ENCODE measurements at regions not wholly inside any gene's neighbourhood (a gene's known extent, or its start where the extent isn't known, plus 50 kb on each side); places are given as distances from the start of the nearest gene placed in this dataset.

DNA sequence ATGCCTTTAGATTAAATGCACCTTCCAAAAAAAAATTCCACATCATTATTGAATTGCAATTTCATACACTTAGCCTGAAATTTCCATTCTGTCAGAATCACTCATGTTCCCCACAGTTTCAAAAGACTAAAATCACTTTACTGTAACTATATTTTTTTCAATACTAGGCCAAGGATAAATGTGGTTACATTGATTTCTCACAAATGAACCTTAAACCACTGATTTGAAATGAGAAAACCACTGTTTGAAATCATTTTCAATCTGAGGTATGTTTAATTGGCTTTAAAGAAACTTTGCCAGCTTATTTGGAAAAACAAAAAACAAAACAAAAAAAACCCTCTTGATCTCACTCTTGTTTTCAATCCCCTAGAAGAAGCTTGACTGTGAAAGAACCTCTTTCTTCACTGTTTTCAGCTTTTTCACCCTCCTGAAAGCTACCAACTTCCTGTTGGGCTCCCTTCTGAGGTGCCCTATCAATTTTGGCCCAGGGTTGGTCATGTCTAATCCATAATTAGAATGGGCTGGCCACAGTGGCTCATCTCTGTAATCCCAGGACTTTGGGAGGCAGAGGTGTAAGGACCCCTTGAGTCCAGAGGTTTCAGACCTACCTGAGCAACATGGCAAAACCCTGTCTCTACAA is 242.5 kb downstream of the ADGRG6 start:
- no peaks in the 10 kb centered on the region for H4K20me1 ChIP-seq (ENCODE audit: control insufficient read depth, insufficient read depth)
- RAD21 ChIA-PET (ENCODE audit: unreplicated experiment) = no interaction called here
- H3K4me3 ChIP-seq = no peak overlapping the region
- no TSS peak for BruUV-seq (replicated peaks)
- SMC1A ChIA-PET (ENCODE audit: uncharacterized antibody, unreplicated experiment) = no interaction called here
- no peaks in the 10 kb centered on the region for H3K79me2 ChIP-seq (ENCODE audit: control insufficient read depth, insufficient read depth, low read length)
- POLR2A ChIA-PET = no interaction called here
- no peaks in the 10 kb centered on the region for H3K9me3 ChIP-seq (replicated peaks; ENCODE audit: control insufficient read depth, insufficient read depth, low read length)
- intact Hi-C loops (cut with micrococcal nuclease; ENCODE audit: unreplicated experiment) (no loop called here), in situ Hi-C loops (cut with MboI) (no loop called here)
- CTCF ChIA-PET = interaction anchor here (0.7 kb wide), 1 partner anchor 24 kb away, joined by 3 read pairs; no protein-coding TSS in a partner anchor
- TF ChIP-seq, protein P1, sequence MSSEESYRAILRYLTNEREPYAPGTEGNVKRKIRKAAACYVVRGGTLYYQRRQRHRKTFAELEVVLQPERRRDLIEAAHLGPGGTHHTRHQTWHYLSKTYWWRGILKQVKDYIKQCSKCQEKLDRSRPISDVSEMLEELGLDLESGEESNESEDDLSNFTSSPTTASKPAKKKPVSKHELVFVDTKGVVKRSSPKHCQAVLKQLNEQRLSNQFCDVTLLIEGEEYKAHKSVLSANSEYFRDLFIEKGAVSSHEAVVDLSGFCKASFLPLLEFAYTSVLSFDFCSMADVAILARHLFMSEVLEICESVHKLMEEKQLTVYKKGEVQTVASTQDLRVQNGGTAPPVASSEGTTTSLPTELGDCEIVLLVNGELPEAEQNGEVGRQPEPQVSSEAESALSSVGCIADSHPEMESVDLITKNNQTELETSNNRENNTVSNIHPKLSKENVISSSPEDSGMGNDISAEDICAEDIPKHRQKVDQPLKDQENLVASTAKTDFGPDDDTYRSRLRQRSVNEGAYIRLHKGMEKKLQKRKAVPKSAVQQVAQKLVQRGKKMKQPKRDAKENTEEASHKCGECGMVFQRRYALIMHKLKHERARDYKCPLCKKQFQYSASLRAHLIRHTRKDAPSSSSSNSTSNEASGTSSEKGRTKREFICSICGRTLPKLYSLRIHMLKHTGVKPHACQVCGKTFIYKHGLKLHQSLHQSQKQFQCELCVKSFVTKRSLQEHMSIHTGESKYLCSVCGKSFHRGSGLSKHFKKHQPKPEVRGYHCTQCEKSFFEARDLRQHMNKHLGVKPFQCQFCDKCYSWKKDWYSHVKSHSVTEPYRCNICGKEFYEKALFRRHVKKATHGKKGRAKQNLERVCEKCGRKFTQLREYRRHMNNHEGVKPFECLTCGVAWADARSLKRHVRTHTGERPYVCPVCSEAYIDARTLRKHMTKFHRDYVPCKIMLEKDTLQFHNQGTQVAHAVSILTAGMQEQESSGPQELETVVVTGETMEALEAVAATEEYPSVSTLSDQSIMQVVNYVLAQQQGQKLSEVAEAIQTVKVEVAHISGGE (CRISPR knock-in tag; IDR thresholded peaks at IDR 0.05) = no peak
- no peak for TF ChIP-seq MEF2B (IDR thresholded peaks at IDR 0.05; ENCODE audit: partially characterized antibody, poor library complexity, severe bottlenecking)
- no peak for TF ChIP-seq CBFB (IDR thresholded peaks at IDR 0.05; ENCODE audit: low read depth)
- no peak for TF ChIP-seq SMARCA5 (IDR thresholded peaks at IDR 0.05)
- no peak for TF ChIP-seq EGR1 (IDR thresholded peaks at IDR 0.05; ENCODE audit: borderline replicate concordance in 1 of 2, low read depth in 2 of 2, low read length in 2 of 2)
- no peak overlapping the region for H3K4me2 ChIP-seq (ENCODE audit: control insufficient read depth, insufficient read depth)
- ATAC-seq (no peak; the same call in 2 of the 3 replicates), FAIRE-seq (no peak), DNase-seq (ENCODE audit: low read depth, low spot score) (no peak)
- no peaks in the 10 kb centered on the region for H3K4me1 ChIP-seq (ENCODE audit: control insufficient read depth, insufficient read depth, low read length)
- no peak overlapping the region for H3K9ac ChIP-seq (ENCODE audit: control insufficient read depth, insufficient read depth, low read length)
- no peak overlapping the region for H3K27ac ChIP-seq (ENCODE audit: control insufficient read depth, insufficient read depth)
- H3K27me3 ChIP-seq (replicated peaks in 1 of 2; ENCODE audit: control insufficient read depth in 2 of 2, insufficient read depth in 2 of 2, low read length in 1 of 2) = no peaks in the 10 kb centered on the region
- no peaks in the 10 kb centered on the region for H3K36me3 ChIP-seq (ENCODE audit: control insufficient read depth in 2 of 2, insufficient read depth in 2 of 2, low read length in 1 of 2)
- H2AFZ ChIP-seq (ENCODE audit: control insufficient read depth, low read depth, low read length) = no peak overlapping the region

Measured in GM12878 (cell line).